GM18502 (cell line): ENCODE measurements at regions not wholly inside any gene's neighbourhood (a gene's known extent, or its start where the extent isn't known, plus 50 kb on each side); places are given as distances from the start of the nearest gene placed in this dataset.
"Not testable (repeated sequence)": the region's sequence is repeated elsewhere in the genome, so short reads cannot be mapped to it uniquely, and the experiment has no call there.

Experiments
- ATAC-seq: cut with Tn5 transposase; IDR thresholded peaks from one replicate; pipeline ENCODE4 v1.9.1; 2021; ENCODE audit warnings: mild to moderate bottlenecking; ENCODE audit not compliant: unreplicated experiment, poor library complexity

DNA sequence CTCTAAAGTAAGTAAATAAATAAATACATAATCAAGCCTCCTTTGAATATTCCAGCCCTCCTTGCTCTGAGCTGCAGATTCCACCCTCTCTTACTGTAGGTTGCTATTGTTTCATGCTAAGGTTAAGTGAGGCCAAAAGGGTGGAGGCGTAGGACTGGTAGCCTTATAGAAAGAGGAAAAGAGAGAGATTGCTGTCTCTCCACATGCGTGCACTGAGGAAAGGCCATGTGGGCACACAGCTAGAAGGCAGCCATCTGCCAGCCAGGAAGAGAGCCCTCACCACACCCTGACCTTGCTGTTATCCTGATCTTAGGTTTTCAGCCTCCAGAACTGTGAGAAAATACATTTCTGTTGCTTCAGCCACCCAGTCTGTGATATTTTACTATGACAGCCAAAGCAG lies 52.0 kb upstream of the GPCPD1 start:
- no peak for ATAC-seq

DNA sequence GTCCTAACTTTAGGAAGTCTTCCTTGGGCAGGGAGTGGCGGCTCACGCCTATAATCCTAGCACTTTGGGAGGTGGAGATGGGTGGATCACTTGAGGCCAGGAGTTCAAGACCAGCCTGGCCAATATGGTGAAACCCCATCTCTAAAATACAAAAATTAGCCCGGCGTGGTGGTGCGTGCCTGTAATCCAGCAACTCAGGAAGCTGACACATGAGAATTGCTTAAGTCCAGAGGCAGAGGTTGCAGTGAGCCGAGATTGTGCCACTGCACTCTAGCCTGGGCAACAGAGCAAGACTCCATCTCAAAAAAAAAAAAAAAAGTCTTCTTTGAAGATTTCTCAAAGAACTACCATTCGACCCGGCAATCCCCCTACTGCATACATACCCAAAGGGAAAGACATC lies 50.0 kb upstream of the GPCPD1 start:
- not testable (repeated sequence) for ATAC-seq
